ENCODE measurements at regions not wholly inside any gene's neighbourhood (a gene's known extent, or its start where the extent isn't known, plus 50 kb on each side); places are given as distances from the start of the nearest gene placed in this dataset. TPM values are rescaled to one million over a fixed set of nuclear protein-coding genes. Genes with fewer than 3 reads are reported as not detected.
"Not testable (repeated sequence)": the region's sequence is repeated elsewhere in the genome, so short reads cannot be mapped to it uniquely, and the experiment has no call there.

DNA sequence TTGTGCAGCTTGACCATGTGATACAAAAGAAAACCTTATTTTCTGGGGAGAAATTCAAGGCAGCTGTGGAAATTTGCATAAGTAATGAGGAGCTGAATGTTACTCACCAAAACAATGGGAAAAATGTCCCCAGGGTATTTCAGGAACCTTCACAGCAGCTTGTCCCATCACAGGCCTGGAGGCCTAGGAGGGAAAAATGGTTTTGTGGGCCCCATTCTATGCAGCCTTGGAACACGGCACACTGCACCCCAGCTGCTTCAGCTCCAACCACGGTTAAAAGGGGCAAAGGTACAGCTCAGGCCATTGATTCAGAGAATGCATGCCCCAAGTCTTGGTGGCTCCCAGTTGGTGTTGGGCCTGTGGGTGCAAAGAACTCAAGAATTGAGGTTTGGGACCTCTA, 216.1 kb downstream of the MAGEE1 start:
- Histone ChIP-seq H4K20me1 (ENCODE audit: low read depth) (no peaks in the 10 kb centered on the region), H3K27me3 (no peaks in the 10 kb centered on the region), H3K4me1 (no peaks in the 10 kb centered on the region), H3K4me2 (no peak overlapping the region), H3K9ac (no peak overlapping the region), H3K9me3 (ENCODE audit: low read depth) (peaks cover 35% of the 10 kb centered on the region), H3K4me3 (no peak overlapping the region), H3K27ac (no peak overlapping the region), H3F3A (ENCODE audit: low read depth) (no peaks in the 10 kb centered on the region), H3K79me2 (ENCODE audit: low read depth) (no peaks in the 10 kb centered on the region), H2AFZ (replicated peaks) (no peak overlapping the region), H3K36me3 (no peaks in the 10 kb centered on the region)
- no peak overlapping the region for H3K27ac Mint-ChIP-seq
- TF ChIP-seq EZH2phosphoT487 (IDR thresholded peaks at IDR 0.05) (no peak), CTCF (IDR thresholded peaks at IDR 0.05) (no peak), EZH2 (IDR thresholded peaks at IDR 0.05) (no peak)
- no peaks in the 10 kb centered on the region for H3K4me1 Mint-ChIP-seq
- no peak overlapping the region for H3K4me3 Mint-ChIP-seq
- H3K27me3 Mint-ChIP-seq (ENCODE audit: insufficient read depth, low read depth), result no peaks in the 10 kb centered on the region
- peaks cover 46% of the 10 kb centered on the region for H3K9me3 Mint-ChIP-seq
- no peaks in the 10 kb centered on the region for H3K36me3 Mint-ChIP-seq
- DNase-seq (ENCODE audit: low spot score), result no peak

GRCh38 chrX:76651369-76651768, 223.9 kb downstream of the MAGEE1 start:
- not testable (repeated sequence) for DNase-seq (ENCODE audit: low spot score); H3K4me3 Mint-ChIP-seq; H4K20me1 ChIP-seq (ENCODE audit: low read depth); H3K27ac ChIP-seq; H3K79me2 ChIP-seq (ENCODE audit: low read depth); H3K9ac ChIP-seq; H3K4me3 ChIP-seq; H3K4me2 ChIP-seq; H3K4me1 Mint-ChIP-seq; H3K27ac Mint-ChIP-seq; H3K27me3 ChIP-seq; H3K36me3 ChIP-seq; H3K9me3 ChIP-seq (ENCODE audit: low read depth); H3F3A ChIP-seq (ENCODE audit: low read depth); H2AFZ ChIP-seq (replicated peaks); H3K4me1 ChIP-seq; H3K36me3 Mint-ChIP-seq; H3K27me3 Mint-ChIP-seq (ENCODE audit: insufficient read depth, low read depth)
- peaks cover 20% of the 10 kb centered on the region for H3K9me3 Mint-ChIP-seq

- no peaks in the 10 kb centered on the region for H3K4me1 ChIP-seq
- no peaks in the 10 kb centered on the region for H3F3A ChIP-seq (ENCODE audit: low read depth)
- Mint-ChIP-seq H3K4me3 (no peak overlapping the region), H3K4me1 (no peaks in the 10 kb centered on the region), H3K36me3 (peaks cover 14% of the 10 kb centered on the region), H3K27me3 (ENCODE audit: insufficient read depth, low read depth) (no peaks in the 10 kb centered on the region), H3K9me3 (peaks cover 24% of the 10 kb centered on the region), H3K27ac (no peak overlapping the region)
- no peak overlapping the region for H3K27ac ChIP-seq
- DNase-seq (ENCODE audit: low spot score), result no peak
- no peaks in the 10 kb centered on the region for H3K27me3 ChIP-seq
- TF ChIP-seq EZH2phosphoT487 (IDR thresholded peaks at IDR 0.05) (no peak), CTCF (IDR thresholded peaks at IDR 0.05) (no peak), EZH2 (IDR thresholded peaks at IDR 0.05) (no peak)
- no peaks in the 10 kb centered on the region for H4K20me1 ChIP-seq (ENCODE audit: low read depth)
- H3K79me2 ChIP-seq (ENCODE audit: low read depth), result no peaks in the 10 kb centered on the region
- H3K4me3 ChIP-seq, result no peak overlapping the region
- H3K9me3 ChIP-seq (ENCODE audit: low read depth), result no peaks in the 10 kb centered on the region
- H3K9ac ChIP-seq, result no peak overlapping the region
- no peak overlapping the region for H2AFZ ChIP-seq (replicated peaks)
- no peak overlapping the region for H3K4me2 ChIP-seq
- no peaks in the 10 kb centered on the region for H3K36me3 ChIP-seq
Measured at GRCh38 chrX:76657499-76657898, 230.0 kb downstream of the MAGEE1 start.

Small RNAs in the stretch of these regions (small RNA-seq; reads per million reads assigned to genes)
- gene RNA5SP508, result not detected

All from neural progenitor cell (in vitro differentiated cells).